Amygdala (tissue), 56 donors: ENCODE measurements at regions not wholly inside any gene's neighbourhood (a gene's known extent, or its start where the extent isn't known, plus 50 kb on each side); places are given as distances from the start of the nearest gene placed in this dataset.

ENCODE experiments used
- DNase-seq, 56 donors: peaks; one replicate each; lab custom pipeline; 2025; lab: John Stamatoyannopoulos, UW

- DNase-seq, result no peak
These were observed 52.5 kb upstream of the RPL34 start for GRCh38 chr4:108567831-108568230.

- DNase-seq, result no peak
These were observed 59.3 kb upstream of the RPL34 start for GRCh38 chr4:108561116-108561515.

- peak in 3 of 56 donors; percentile 0 to 6 (median 4) for DNase-seq
These were observed 59.8 kb upstream of the RPL34 start for GRCh38 chr4:108560616-108561015.

- peak in 6 of 56 donors; percentile 1 to 11 (median 4) for DNase-seq
These were observed 60.5 kb upstream of the RPL34 start for GRCh38 chr4:108559911-108560310.

GRCh38 chr4:108559068-108559793, 61.1 kb upstream of the RPL34 start:
- no peak for DNase-seq

GRCh38 chr4:108556588-108557200, 63.7 kb upstream of the RPL34 start:
- no peak for DNase-seq

- DNase-seq, result no peak
These were observed 64.2 kb upstream of the RPL34 start for GRCh38 chr4:108556166-108556565.

GRCh38 chr4:108555701-108556100, 64.7 kb upstream of the RPL34 start:
- no peak for DNase-seq

GRCh38 chr4:108547682-108548081, 72.7 kb upstream of the RPL34 start:
- DNase-seq, result no peak

DNA sequence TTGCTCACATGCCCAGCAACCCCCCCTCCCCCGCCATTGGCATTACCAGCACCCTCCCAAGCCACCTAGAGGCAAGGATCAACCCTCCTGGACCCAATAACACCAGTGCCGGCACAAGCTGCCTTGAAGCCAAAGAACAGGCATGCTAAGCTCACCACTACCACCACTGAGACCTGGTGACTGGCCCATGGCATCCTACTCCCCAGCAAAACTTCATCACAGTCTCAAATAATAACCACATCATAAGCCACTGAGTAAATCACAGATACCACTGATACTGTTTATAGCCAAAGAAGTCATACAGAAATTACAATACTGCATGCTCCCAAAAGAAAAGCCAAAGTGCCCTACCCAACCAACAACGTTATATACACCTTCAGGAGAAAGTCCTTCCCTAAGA, 73.6 kb upstream of the RPL34 start:
- no peak for DNase-seq

DNA sequence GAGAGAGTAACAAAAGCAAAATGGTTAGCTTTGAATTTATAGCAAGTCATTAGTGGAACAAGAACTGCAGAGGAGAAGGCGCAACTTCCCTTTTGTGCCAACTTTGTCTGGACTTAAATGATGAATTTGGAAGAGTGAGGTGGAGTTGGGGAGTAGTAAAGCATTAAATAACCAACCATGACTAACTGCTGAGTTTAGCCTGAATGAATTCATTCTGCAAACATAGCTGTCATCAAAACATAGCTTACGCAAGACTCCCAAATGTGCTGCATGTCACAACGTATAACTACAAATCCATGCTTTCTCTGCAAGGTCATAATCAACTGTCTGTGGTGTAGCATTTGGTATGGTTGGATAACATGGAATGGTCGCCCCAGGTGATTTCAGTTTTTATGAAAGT, 75.9 kb upstream of the RPL34 start:
- no peak for DNase-seq

DNA sequence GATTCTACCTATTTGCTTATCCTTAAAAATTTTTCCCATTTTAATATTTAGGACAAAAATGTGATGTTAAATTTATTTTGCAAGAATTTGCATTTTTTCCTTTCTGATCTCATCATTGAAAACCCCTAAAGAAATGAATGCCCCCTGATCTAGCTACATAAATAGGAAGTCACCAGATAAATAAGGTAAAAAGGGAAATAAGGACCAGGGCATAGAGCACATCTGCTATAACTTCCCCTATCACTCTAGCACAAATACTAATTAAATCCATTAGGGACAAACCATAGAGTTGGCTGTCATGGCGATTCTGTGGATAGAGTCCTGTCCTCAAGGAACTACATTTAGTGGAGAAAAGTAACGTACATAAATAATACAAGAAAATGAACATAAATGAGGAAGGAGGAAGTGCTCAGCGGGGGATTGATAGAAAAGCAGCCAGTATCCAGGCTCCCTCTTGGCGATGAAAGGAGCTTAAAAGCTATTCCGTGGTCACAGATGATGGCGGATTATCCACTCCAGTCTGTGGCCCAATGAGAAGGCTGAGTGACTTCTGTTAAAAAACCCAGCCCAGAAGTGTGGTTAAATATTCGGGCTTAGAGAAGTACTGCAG, 76.9 kb upstream of the RPL34 start:
- DNase-seq, result no peak

DNA sequence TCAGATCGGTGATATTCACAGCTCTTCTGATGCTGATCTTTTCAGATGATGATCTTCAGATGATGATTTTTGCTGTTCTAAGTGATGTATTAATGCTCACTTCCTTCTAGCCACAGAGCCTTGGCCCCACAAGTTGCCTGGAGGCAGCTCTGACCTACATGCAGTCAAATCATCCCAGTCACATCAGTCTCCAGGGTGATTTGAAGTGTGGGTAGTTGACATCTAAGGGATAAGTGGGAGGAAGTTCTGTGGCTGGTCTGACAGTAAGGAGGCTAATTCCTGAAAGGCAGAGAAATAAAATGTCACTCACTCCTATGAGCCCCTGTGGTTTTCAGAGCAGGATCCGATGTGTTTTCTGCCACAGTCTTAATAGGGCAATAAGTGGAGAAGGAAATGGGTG, 79.8 kb upstream of the RPL34 start:
- DNase-seq, result no peak

DNA sequence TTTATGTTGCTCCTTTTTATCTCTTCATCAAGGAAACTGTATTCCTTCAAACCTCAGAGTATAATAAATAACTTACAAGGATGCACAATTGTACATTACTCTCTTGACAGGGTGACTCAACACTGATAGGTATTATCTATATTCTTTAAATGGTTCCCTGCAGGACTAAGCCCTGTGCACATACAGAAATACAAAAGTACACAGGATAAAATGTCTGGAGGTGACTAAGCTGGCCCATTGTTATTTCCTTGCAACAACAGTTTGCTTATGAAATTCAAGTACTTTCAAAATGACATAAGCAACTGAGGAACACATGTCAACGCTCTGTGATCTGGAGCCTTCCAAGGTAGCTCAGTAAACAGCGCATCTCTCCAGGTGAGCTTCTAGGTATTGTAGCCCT, 83.8 kb upstream of the RPL34 start:
- no peak for DNase-seq

- DNase-seq, result no peak
These were observed 84.6 kb upstream of the RPL34 start for GRCh38 chr4:108535757-108536156.

GRCh38 chr4:108533876-108534275, 86.5 kb upstream of the RPL34 start:
- DNase-seq, result no peak

- no peak for DNase-seq
These were observed 87.0 kb upstream of the RPL34 start for GRCh38 chr4:108533245-108533844.

- no peak for DNase-seq
These were observed 87.6 kb upstream of the RPL34 start for GRCh38 chr4:108532738-108533137.

DNA sequence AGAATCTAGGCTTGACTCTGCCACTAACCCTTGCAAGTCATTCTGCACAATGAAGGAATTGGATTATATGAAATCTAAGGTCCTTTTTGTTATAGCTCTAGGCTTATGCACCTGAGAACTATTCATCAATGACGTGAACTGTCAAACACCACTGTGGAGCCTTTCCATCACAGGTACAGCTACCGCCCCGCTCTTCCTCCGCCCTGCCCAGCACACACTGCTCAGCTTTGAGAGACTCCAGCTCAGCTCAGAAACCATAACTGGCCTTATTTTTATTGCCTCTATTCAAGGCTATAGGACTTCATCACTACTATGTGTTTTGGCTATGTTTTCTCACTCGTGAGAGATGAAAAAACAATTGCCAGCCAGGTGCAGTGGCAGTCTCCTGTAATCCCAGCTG, 88.2 kb upstream of the RPL34 start:
- no peak for DNase-seq

- no peak for DNase-seq
These were observed 88.9 kb upstream of the RPL34 start for GRCh38 chr4:108531461-108531860.
